K562 (cell line): ENCODE measurements at regions not wholly inside any gene's neighbourhood (a gene's known extent, or its start where the extent isn't known, plus 50 kb on each side); places are given as distances from the start of the nearest gene placed in this dataset.

Experiments
- ELF2 ChIP-seq: fragments of 250-450 bp; sonication (Bioruptor Pico); IDR thresholded peaks from 2 replicates; pipeline ENCODE4 v1.5.0; 2021; ENCODE audit warnings: mild to moderate bottlenecking
- GATAD2B ChIP-seq: fragments of 450-650 bp; IDR thresholded peaks from 2 replicates; pipeline ENCODE4 v1.6.1; 2017; ENCODE audit warnings: mild to moderate bottlenecking, borderline replicate concordance
- KLF10 ChIP-seq: fragments of 250-450 bp; sonication (Bioruptor Pico); IDR thresholded peaks from 2 replicates; pipeline ENCODE4 v1.6.1; 2021; ENCODE audit warnings: matching md5 sums
- KLF13 ChIP-seq: fragments of 450-650 bp; IDR thresholded peaks from 2 replicates; pipeline ENCODE4 v1.6.1; 2016; ENCODE audit warnings: missing genetic modification characterization, low read depth, mild to moderate bottlenecking, missing compliant biosample characterization, moderate library complexity, borderline replicate concordance
- MEIS2 ChIP-seq: fragments of 450-650 bp; IDR thresholded peaks from 2 replicates; pipeline ENCODE4 v1.6.1; 2014; ENCODE audit warnings: mild to moderate bottlenecking; ENCODE audit not compliant: partially characterized antibody
- NFYB ChIP-seq: IDR thresholded peaks from 2 replicates; pipeline ENCODE4 v1.6.1; 2011; ENCODE audit warnings: mild to moderate bottlenecking, moderate library complexity; ENCODE audit not compliant: insufficient read length; ENCODE audit errors: extremely low read depth
- NR2C2 ChIP-seq, 2 experiments: fragments of 200-800 bp in 1 of 2; sonication (Bioruptor generic) in 1 of 2; sonication (generic) in 1 of 2; formaldehyde crosslinking in 1 of 2; IDR thresholded peaks; 2 replicates each; pipeline versions ENCODE4 v1.6.1 to v1.8.0; 2016 to 2022; ENCODE audit warnings: mild to moderate bottlenecking in 1 of 2, missing compliant biosample characterization in 1 of 2, missing genetic modification characterization in 1 of 2, missing genetic modification reagents in 1 of 2
- NR3C1 ChIP-seq: sonication (generic); formaldehyde crosslinking; IDR thresholded peaks from 2 replicates; pipeline ENCODE4 v1.8.1; 2022; ENCODE audit warnings: missing genetic modification reagents
- PTRF ChIP-seq: fragments of 450-650 bp; IDR thresholded peaks from 2 replicates; pipeline ENCODE4 v1.6.1; 2016; ENCODE audit warnings: mild to moderate bottlenecking, missing genetic modification characterization, missing compliant biosample characterization
- ZBTB40 ChIP-seq, 2 experiments: fragments of 450-650 bp in 1 of 2; sonication (generic) in 1 of 2; formaldehyde crosslinking in 1 of 2; IDR thresholded peaks; 2 replicates each; pipeline versions ENCODE4 v1.7.1 to v1.9.0; 2016 to 2022; ENCODE audit warnings: inconsistent platforms in 1 of 2, mild to moderate bottlenecking in 1 of 2, missing genetic modification reagents in 1 of 2
- ZNF644 ChIP-seq: fragments of 200-800 bp; sonication (Bioruptor generic); IDR thresholded peaks from 2 replicates; pipeline ENCODE4 v1.6.1; 2016; ENCODE audit warnings: low read depth, missing genetic modification characterization, missing compliant biosample characterization
- ZNF785 ChIP-seq: fragments of 250-450 bp; sonication (Bioruptor Pico); IDR thresholded peaks from 2 replicates; pipeline ENCODE4 v1.4.0; 2020; ENCODE audit warnings: mild to moderate bottlenecking
- TF ChIP-seq, protein P1 (sequence below): fragments of 250-450 bp; sonication (Bioruptor Pico); IDR thresholded peaks from 2 replicates; pipeline ENCODE4 v1.8.0; 2022; ENCODE audit warnings: inconsistent platforms
- TF ChIP-seq, protein P2 (sequence below): sonication (generic); formaldehyde crosslinking; IDR thresholded peaks from 2 replicates; pipeline ENCODE4 v1.8.1; 2023; ENCODE audit warnings: mild to moderate bottlenecking, missing genetic modification reagents

GRCh38 chr11:86172894-86173293, 71.7 kb upstream of the EED start (continued):
- TF ChIP-seq ZNF644 (tag) (no peak), ZBTB40 (IDR thresholded peaks at IDR 0.05) (no peak), ZBTB40 (CRISPR knock-in tag; IDR thresholded peaks at IDR 0.05) (no peak), GATAD2B (no peak), PTRF (tag) (no peak), NR2C2 (CRISPR knock-in tag; IDR thresholded peaks at IDR 0.05) (no peak), NR2C2 (tag; IDR thresholded peaks at IDR 0.05) (peak; percentile 62; the same call in 1 of the 2 replicates), NFYB (no peak), NR3C1 (no peak), ELF2 (peak; percentile 54; the same call in 1 of the 2 replicates), KLF10 (CRISPR knock-in tag) (no peak), ZNF785 (no peak), KLF13 (tag) (no peak), MEIS2 (no peak)
- TF ChIP-seq, protein P1, sequence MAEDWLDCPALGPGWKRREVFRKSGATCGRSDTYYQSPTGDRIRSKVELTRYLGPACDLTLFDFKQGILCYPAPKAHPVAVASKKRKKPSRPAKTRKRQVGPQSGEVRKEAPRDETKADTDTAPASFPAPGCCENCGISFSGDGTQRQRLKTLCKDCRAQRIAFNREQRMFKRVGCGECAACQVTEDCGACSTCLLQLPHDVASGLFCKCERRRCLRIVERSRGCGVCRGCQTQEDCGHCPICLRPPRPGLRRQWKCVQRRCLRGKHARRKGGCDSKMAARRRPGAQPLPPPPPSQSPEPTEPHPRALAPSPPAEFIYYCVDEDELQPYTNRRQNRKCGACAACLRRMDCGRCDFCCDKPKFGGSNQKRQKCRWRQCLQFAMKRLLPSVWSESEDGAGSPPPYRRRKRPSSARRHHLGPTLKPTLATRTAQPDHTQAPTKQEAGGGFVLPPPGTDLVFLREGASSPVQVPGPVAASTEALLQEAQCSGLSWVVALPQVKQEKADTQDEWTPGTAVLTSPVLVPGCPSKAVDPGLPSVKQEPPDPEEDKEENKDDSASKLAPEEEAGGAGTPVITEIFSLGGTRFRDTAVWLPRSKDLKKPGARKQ (CRISPR knock-in tag): no peak
- TF ChIP-seq, protein P2, sequence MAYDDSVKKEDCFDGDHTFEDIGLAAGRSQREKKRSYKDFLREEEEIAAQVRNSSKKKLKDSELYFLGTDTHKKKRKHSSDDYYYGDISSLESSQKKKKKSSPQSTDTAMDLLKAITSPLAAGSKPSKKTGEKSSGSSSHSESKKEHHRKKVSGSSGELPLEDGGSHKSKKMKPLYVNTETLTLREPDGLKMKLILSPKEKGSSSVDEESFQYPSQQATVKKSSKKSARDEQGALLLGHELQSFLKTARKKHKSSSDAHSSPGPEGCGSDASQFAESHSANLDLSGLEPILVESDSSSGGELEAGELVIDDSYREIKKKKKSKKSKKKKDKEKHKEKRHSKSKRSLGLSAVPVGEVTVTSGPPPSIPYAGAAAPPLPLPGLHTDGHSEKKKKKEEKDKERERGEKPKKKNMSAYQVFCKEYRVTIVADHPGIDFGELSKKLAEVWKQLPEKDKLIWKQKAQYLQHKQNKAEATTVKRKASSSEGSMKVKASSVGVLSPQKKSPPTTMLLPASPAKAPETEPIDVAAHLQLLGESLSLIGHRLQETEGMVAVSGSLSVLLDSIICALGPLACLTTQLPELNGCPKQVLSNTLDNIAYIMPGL (CRISPR knock-in tag): no peak
